ENCODE measurements at regions not wholly inside any gene's neighbourhood (a gene's known extent, or its start where the extent isn't known, plus 50 kb on each side); places are given as distances from the start of the nearest gene placed in this dataset.

DNA sequence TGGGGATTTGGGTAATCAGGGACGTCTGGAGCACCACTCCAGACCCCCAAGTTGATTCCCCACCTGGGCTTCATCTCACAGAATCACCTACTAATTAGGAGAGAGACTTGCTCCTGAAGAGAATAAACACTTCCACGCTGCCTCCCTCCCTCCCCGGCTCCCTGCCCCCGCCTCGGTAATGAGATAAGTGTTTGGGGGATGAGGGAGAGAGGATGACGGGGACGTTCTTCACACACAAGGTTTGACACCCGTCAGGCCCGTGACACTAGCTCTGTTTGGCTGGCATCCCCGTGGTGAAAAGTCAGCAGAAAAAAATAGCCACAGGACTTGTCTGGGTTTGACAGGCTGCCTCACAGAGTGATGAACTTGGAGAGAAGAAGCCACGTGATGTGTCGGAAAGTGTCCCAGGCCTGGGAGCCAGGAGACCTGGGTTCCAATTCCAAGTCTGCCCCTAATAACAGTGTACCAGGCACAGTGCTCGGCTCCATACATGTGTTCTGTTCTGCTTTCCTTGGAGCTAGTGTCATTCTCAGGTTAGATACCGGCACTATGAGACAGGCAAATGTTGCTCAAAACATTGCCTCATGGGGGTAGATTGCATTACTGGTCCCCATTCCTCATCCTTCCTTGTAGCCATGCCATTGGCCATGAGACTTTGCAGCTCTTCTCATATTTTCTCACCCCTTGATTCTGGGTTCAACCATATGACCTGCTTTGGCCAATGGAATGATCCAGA is 578.0 kb downstream of the BCOR start:
- TF ChIP-seq EZH2 (IDR thresholded peaks at IDR 0.05; ENCODE audit: insufficient read depth, poor library complexity, severe bottlenecking) (no peak), EZH2phosphoT487 (IDR thresholded peaks at IDR 0.05; ENCODE audit: insufficient read depth, low read depth) (no peak)
